ENCODE measurements at regions not wholly inside any gene's neighbourhood (a gene's known extent, or its start where the extent isn't known, plus 50 kb on each side); places are given as distances from the start of the nearest gene placed in this dataset.

DNA sequence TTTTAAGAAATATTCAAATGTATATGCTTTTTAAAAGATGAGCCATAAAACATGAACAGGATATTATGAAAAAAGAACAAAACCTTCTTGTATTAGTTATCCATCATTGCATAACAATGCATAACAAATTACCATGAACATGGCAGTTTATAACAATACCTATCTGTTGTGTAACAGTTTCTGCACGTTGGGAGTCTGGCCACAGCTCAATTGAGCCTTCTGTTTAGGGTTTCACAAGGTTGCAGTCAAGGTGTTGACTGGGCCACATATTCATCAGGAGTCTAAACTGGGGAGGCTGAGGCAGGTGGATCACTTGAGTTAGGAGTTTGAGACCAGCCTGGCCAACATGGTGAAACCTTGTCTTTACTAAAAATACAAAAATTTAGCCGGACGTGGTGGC lies 149.4 kb upstream of the SMLR1 start:
- no peak for TF ChIP-seq POLR2AphosphoS5 (IDR thresholded peaks at IDR 0.05; ENCODE audit: insufficient read depth, low read depth, low read length)
- TF ChIP-seq, protein P1, sequence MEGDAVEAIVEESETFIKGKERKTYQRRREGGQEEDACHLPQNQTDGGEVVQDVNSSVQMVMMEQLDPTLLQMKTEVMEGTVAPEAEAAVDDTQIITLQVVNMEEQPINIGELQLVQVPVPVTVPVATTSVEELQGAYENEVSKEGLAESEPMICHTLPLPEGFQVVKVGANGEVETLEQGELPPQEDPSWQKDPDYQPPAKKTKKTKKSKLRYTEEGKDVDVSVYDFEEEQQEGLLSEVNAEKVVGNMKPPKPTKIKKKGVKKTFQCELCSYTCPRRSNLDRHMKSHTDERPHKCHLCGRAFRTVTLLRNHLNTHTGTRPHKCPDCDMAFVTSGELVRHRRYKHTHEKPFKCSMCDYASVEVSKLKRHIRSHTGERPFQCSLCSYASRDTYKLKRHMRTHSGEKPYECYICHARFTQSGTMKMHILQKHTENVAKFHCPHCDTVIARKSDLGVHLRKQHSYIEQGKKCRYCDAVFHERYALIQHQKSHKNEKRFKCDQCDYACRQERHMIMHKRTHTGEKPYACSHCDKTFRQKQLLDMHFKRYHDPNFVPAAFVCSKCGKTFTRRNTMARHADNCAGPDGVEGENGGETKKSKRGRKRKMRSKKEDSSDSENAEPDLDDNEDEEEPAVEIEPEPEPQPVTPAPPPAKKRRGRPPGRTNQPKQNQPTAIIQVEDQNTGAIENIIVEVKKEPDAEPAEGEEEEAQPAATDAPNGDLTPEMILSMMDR (IDR thresholded peaks at IDR 0.05; ENCODE audit: extremely low read depth in 1 of 2, insufficient read depth in 1 of 2, low read depth in 1 of 2, low read length in 2 of 2), result no peak
- no peak for TF ChIP-seq MYC (IDR thresholded peaks at IDR 0.05; ENCODE audit: low read depth, low read length)
- no peak for TF ChIP-seq EZH2 (IDR thresholded peaks at IDR 0.05; ENCODE audit: borderline replicate concordance, low read depth, low read length, severe bottlenecking)
- TF ChIP-seq, protein P2, sequence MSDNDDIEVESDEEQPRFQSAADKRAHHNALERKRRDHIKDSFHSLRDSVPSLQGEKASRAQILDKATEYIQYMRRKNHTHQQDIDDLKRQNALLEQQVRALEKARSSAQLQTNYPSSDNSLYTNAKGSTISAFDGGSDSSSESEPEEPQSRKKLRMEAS (IDR thresholded peaks at IDR 0.05; ENCODE audit: insufficient read depth, insufficient read length), result no peak

Data from endothelial cell of umbilical vein (primary cell).